Upper lobe of left lung (tissue), 6 donors: ENCODE measurements at regions not wholly inside any gene's neighbourhood (a gene's known extent, or its start where the extent isn't known, plus 50 kb on each side); places are given as distances from the start of the nearest gene placed in this dataset.

Experiments used
- ATAC-seq, 2 donors: fragments of 200-7000 bp; cut with Tn5 transposase; one replicate each; pipeline ENCODE4 v1.9.1; 2022; ENCODE audit warnings: mild to moderate bottlenecking in 2 of 2, moderate library complexity in 2 of 2; ENCODE audit not compliant: low FRiP score in 2 of 2
- DNase-seq, 2 donors: peaks; one replicate each; pipeline ENCODE4 v3.0.0-alpha.2; 2019 to 2020
- H3K27ac ChIP-seq, 4 donors: fragments of 200-600 bp; sonication (generic); one replicate each; pipeline ENCODE4 v1.5.1; 2016 to 2019
- H3K27me3 ChIP-seq, 4 donors: fragments of 200-600 bp; sonication (generic); one replicate each; pipeline ENCODE4 v1.5.1; 2017 to 2019
- H3K36me3 ChIP-seq, 4 donors: fragments of 200-600 bp; sonication (generic); one replicate each; pipeline ENCODE4 v1.5.1; 2016 to 2019
- H3K4me1 ChIP-seq, 4 donors: fragments of 200-600 bp; sonication (generic); one replicate each; pipeline ENCODE4 v1.5.1; 2018 to 2019
- H3K4me3 ChIP-seq, 4 donors: fragments of 200-600 bp; sonication (generic); one replicate each; pipeline ENCODE4 v1.5.1; 2017 to 2019; ENCODE audit warnings: mild to moderate bottlenecking in 2 of 4, moderate library complexity in 1 of 4
- H3K9me3 ChIP-seq, 4 donors: fragments of 200-600 bp; sonication (generic); one replicate each; pipeline ENCODE4 v1.5.1; 2018 to 2019
- CTCF ChIP-seq, 6 experiments: fragments of 450-650 bp in 4 of 6; fragments of 200-600 bp in 2 of 6; sonication (generic) in 2 of 6; IDR thresholded peaks; one replicate each; pipeline ENCODE4 v1.5.1; 2016 to 2019; ENCODE audit warnings: antibody characterized with exemption in 6 of 6
- EP300 ChIP-seq, 4 donors: sonication (generic); formaldehyde crosslinking; IDR thresholded peaks; one replicate each; pipeline ENCODE4 v1.5.1; 2017; ENCODE audit warnings: antibody characterized with exemption in 4 of 4, control low read depth in 2 of 4
- POLR2A ChIP-seq, 4 donors: fragments of 450-650 bp; IDR thresholded peaks; one replicate each; pipeline ENCODE4 v1.5.1; 2016 to 2017; ENCODE audit warnings: antibody characterized with exemption in 4 of 4, mild to moderate bottlenecking in 2 of 4
- POLR2AphosphoS5 ChIP-seq, 2 donors: sonication (generic); formaldehyde crosslinking; IDR thresholded peaks; one replicate each; pipeline ENCODE4 v1.5.1; 2017; ENCODE audit warnings: antibody characterized with exemption in 2 of 2
- WGBS, 2 donors: methylation state at CpG; one replicate each; pipeline ENCODE4 v1.1.5; 2017 to 2018; 5-methylcytosine and 5-hydroxymethylcytosine counted together
- donor health status: DM: no; HTN: no; CAD: no; lungs with moderate emphysema.
- donor health status: DM: no; HTN: yes; CAD: no; lungs with severe emphysema.

- H3K9me3 ChIP-seq, result peaks cover 0 to 4% (median 2%) of the 10 kb centered on the region in 4 donors
- DNase-seq, result no peak
Measured at GRCh38 chr18:27723168-27723567, 453.8 kb downstream of the CDH2 start.

GRCh38 chr18:27719680-27720079, 457.2 kb downstream of the CDH2 start:
- no peak for TF ChIP-seq EP300 (IDR thresholded peaks at IDR 0.05)
- WGBS, 2 donors, result 79 to 84% methylated on average over 6 of the region's 6 CpGs
- no peaks in the 10 kb centered on the region for H3K36me3 ChIP-seq
- ATAC-seq (no peak), DNase-seq (no peak)
- H3K4me3 ChIP-seq, result no peak overlapping the region
- no peaks in the 10 kb centered on the region for H3K4me1 ChIP-seq
- no peaks in the 10 kb centered on the region for H3K9me3 ChIP-seq
- no peak overlapping the region for H3K27ac ChIP-seq
- no peaks in the 10 kb centered on the region for H3K27me3 ChIP-seq

More at GRCh38 chr18:27723168-27723567, 453.8 kb downstream of the CDH2 start:
- TF ChIP-seq CTCF (IDR thresholded peaks at IDR 0.05), result no peak
- TF ChIP-seq POLR2AphosphoS5 (IDR thresholded peaks at IDR 0.05), result no peak
- TF ChIP-seq POLR2A (IDR thresholded peaks at IDR 0.05), result no peak
- TF ChIP-seq EP300 (IDR thresholded peaks at IDR 0.05), result no peak
- no peaks in the 10 kb centered on the region for H3K27me3 ChIP-seq
- no peak overlapping the region for H3K4me3 ChIP-seq
- 69 to 76% methylated on average over 1 of the region's 1 CpG for WGBS, 2 donors
- ATAC-seq, result no peak
- no peak overlapping the region for H3K27ac ChIP-seq
- no peaks in the 10 kb centered on the region for H3K36me3 ChIP-seq
- no peaks in the 10 kb centered on the region for H3K4me1 ChIP-seq

- no peaks in the 10 kb centered on the region for H3K9me3 ChIP-seq
- no peak overlapping the region for H3K27ac ChIP-seq
- no peak for ATAC-seq
- no peak for DNase-seq
- H3K4me3 ChIP-seq, result no peak overlapping the region
- H3K4me1 ChIP-seq, result no peaks in the 10 kb centered on the region
- TF ChIP-seq CTCF (IDR thresholded peaks at IDR 0.05) (no peak), EP300 (IDR thresholded peaks at IDR 0.05) (no peak), POLR2AphosphoS5 (IDR thresholded peaks at IDR 0.05) (no peak), POLR2A (IDR thresholded peaks at IDR 0.05) (no peak)
- H3K27me3 ChIP-seq, result no peaks in the 10 kb centered on the region
- no peaks in the 10 kb centered on the region for H3K36me3 ChIP-seq
- 76 to 79% methylated on average over 3 of the region's 3 CpGs for WGBS, 2 donors
Measured at GRCh38 chr18:27717816-27718215, 459.1 kb downstream of the CDH2 start.

- Histone ChIP-seq H3K4me1 (no peaks in the 10 kb centered on the region), H3K9me3 (no peaks in the 10 kb centered on the region), H3K27me3 (no peaks in the 10 kb centered on the region), H3K27ac (no peak overlapping the region), H3K4me3 (no peak overlapping the region), H3K36me3 (no peaks in the 10 kb centered on the region)
- WGBS, 2 donors, result 84 to 91% methylated on average over 4 of the region's 4 CpGs
- DNase-seq (no peak), ATAC-seq (no peak)
- TF ChIP-seq CTCF (IDR thresholded peaks at IDR 0.05) (no peak), POLR2AphosphoS5 (IDR thresholded peaks at IDR 0.05) (no peak), EP300 (IDR thresholded peaks at IDR 0.05) (no peak), POLR2A (IDR thresholded peaks at IDR 0.05) (no peak)
Measured at GRCh38 chr18:27717250-27717649, 459.7 kb downstream of the CDH2 start.

GRCh38 chr18:27715751-27716150, 461.2 kb downstream of the CDH2 start:
- Histone ChIP-seq H3K9me3 (no peaks in the 10 kb centered on the region), H3K4me3 (no peak overlapping the region), H3K36me3 (no peaks in the 10 kb centered on the region), H3K27ac (no peak overlapping the region), H3K4me1 (no peaks in the 10 kb centered on the region), H3K27me3 (no peaks in the 10 kb centered on the region)
- ATAC-seq (peak in 1 of 2 donors; percentile 15), DNase-seq (no peak)
- 65 to 76% methylated on average over 3 of the region's 3 CpGs for WGBS, 2 donors
- TF ChIP-seq POLR2A (IDR thresholded peaks at IDR 0.05), result no peak
- no peak for TF ChIP-seq EP300 (IDR thresholded peaks at IDR 0.05)
- TF ChIP-seq POLR2AphosphoS5 (IDR thresholded peaks at IDR 0.05), result no peak
- no peak for TF ChIP-seq CTCF (IDR thresholded peaks at IDR 0.05)
